GM23338 (cell line): ENCODE measurements at regions not wholly inside any gene's neighbourhood (a gene's known extent, or its start where the extent isn't known, plus 50 kb on each side); places are given as distances from the start of the nearest gene placed in this dataset.

Source experiments
- ATAC-seq: fragments of 200-7000 bp; cut with Tn5 transposase; 3 replicates; pipeline ENCODE4 v1.9.1; 2020
- DNase-seq: peaks from one replicate; pipeline ENCODE4 v3.0.0-alpha.2; 2015; ENCODE audit warnings: low spot score
- H2AFZ ChIP-seq: fragments of 200-600 bp; sonication (generic); 2 replicates; pipeline ENCODE4 v1.8.0; 2016; ENCODE audit warnings: antibody characterized with exemption, mild to moderate bottlenecking, moderate library complexity
- H3F3A ChIP-seq: fragments of 200-600 bp; sonication (generic); replicated peaks from 2 replicates; pipeline ENCODE4 v1.8.0; 2017; ENCODE audit warnings: antibody characterized with exemption, mixed run types, low read depth
- H3K27ac ChIP-seq: fragments of 200-600 bp; sonication (generic); 2 replicates; pipeline ENCODE4 v1.6.1; 2016; ENCODE audit warnings: low read depth
- H3K27me3 ChIP-seq: fragments of 200-600 bp; sonication (generic); 2 replicates; pipeline ENCODE4 v1.8.0; 2016; ENCODE audit warnings: mild to moderate bottlenecking, mixed run types, moderate library complexity; ENCODE audit not compliant: insufficient read depth
- H3K36me3 ChIP-seq: fragments of 200-600 bp; sonication (generic); 2 replicates; pipeline ENCODE4 v1.8.0; 2016; ENCODE audit warnings: mild to moderate bottlenecking; ENCODE audit not compliant: insufficient read depth
- H3K4me1 ChIP-seq: fragments of 200-600 bp; sonication (generic); 2 replicates; pipeline ENCODE4 v1.8.0; 2016; ENCODE audit warnings: mild to moderate bottlenecking, moderate library complexity; ENCODE audit not compliant: insufficient read depth
- H3K4me2 ChIP-seq: fragments of 200-600 bp; sonication (generic); 2 replicates; pipeline ENCODE4 v1.7.1; 2017; ENCODE audit warnings: mixed run types
- H3K4me3 ChIP-seq: fragments of 200-600 bp; sonication (generic); 2 replicates; pipeline ENCODE4 v1.6.1; 2016; ENCODE audit warnings: mixed run types
- H3K79me2 ChIP-seq: fragments of 200-600 bp; sonication (generic); replicated peaks from 2 replicates; pipeline ENCODE4 v1.8.0; 2017; ENCODE audit warnings: mild to moderate bottlenecking; ENCODE audit not compliant: insufficient read depth
- H3K9me2 ChIP-seq: fragments of 200-600 bp; sonication (generic); 2 replicates; pipeline ENCODE4 v1.8.0; 2017; ENCODE audit not compliant: insufficient read depth
- H4K20me1 ChIP-seq: fragments of 200-600 bp; sonication (generic); replicated peaks from 2 replicates; pipeline ENCODE4 v1.8.0; 2017; ENCODE audit warnings: mild to moderate bottlenecking; ENCODE audit not compliant: insufficient read depth
- H3K27ac Mint-ChIP-seq: 2 replicates; pipeline ENCODE4 v1.8.0; 2020; ENCODE audit warnings: inconsistent platforms, mild to moderate bottlenecking, moderate library complexity, mixed read lengths
- H3K27me3 Mint-ChIP-seq: 3 replicates; pipeline ENCODE4 v1.8.0; 2022; ENCODE audit warnings: low read depth, mild to moderate bottlenecking, moderate library complexity, mixed read lengths, inconsistent platforms; ENCODE audit not compliant: insufficient read depth, poor library complexity
- H3K36me3 Mint-ChIP-seq: 3 replicates; pipeline ENCODE4 v1.8.0; 2021; ENCODE audit warnings: low read depth, mild to moderate bottlenecking, inconsistent platforms, moderate library complexity, mixed read lengths
- H3K4me1 Mint-ChIP-seq: 3 replicates; pipeline ENCODE4 v1.8.0; 2020; ENCODE audit warnings: mild to moderate bottlenecking, inconsistent platforms, mixed read lengths
- H3K4me3 Mint-ChIP-seq: 3 replicates; pipeline ENCODE4 v1.8.0; 2021; ENCODE audit warnings: moderate library complexity, mild to moderate bottlenecking, inconsistent platforms, mixed read lengths
- H3K9me3 Mint-ChIP-seq: 3 replicates; pipeline ENCODE4 v1.8.0; 2020; ENCODE audit warnings: moderate library complexity, mild to moderate bottlenecking, inconsistent platforms, mixed read lengths
- JUNB ChIP-seq: IDR thresholded peaks from one replicate; pipeline ENCODE4 v1.6.1; 2016; ENCODE audit warnings: antibody characterized with exemption; ENCODE audit not compliant: unreplicated experiment
- NANOG ChIP-seq: IDR thresholded peaks from 2 replicates; pipeline ENCODE4 v1.6.1; 2016; ENCODE audit warnings: antibody characterized with exemption, borderline replicate concordance
- POLR2AphosphoS5 ChIP-seq: IDR thresholded peaks from 2 replicates; pipeline ENCODE4 v1.6.1; 2016; ENCODE audit warnings: antibody characterized with exemption, low read depth
- ZNF331 ChIP-seq: fragments of 250-450 bp; sonication (Bioruptor Pico); IDR thresholded peaks from 2 replicates; pipeline ENCODE4 v1.5.0; 2020; ENCODE audit warnings: low read depth, mild to moderate bottlenecking, moderate library complexity
- ZNF462 ChIP-seq: fragments of 250-450 bp; sonication (Bioruptor Pico); IDR thresholded peaks from 2 replicates; pipeline ENCODE4 v1.5.0; 2020; ENCODE audit warnings: mild to moderate bottlenecking, moderate library complexity
- TF ChIP-seq, protein P1 (sequence below): IDR thresholded peaks from one replicate; pipeline ENCODE4 v1.6.1; 2018; ENCODE audit warnings: antibody characterized with exemption; ENCODE audit not compliant: unreplicated experiment
- TF ChIP-seq, protein P2 (sequence below), 2 experiments: fragments of 200-600 bp in 1 of 2; sonication (generic) in 1 of 2; conservative IDR thresholded peaks; 2 replicates each; pipeline versions ENCODE4 v1.5.1 to v1.6.1; 2016 to 2017; ENCODE audit warnings: antibody characterized with exemption in 2 of 2, low read depth in 2 of 2, mild to moderate bottlenecking in 2 of 2, moderate library complexity in 1 of 2

GRCh38 chr18:53601344-53601743, 623.1 kb downstream of the MBD2 start:
- Histone ChIP-seq H4K20me1 (no peaks in the 10 kb centered on the region), H3K4me3 (no peak overlapping the region), H3K36me3 (no peaks in the 10 kb centered on the region), H3K79me2 (no peaks in the 10 kb centered on the region), H3K4me2 (no peak overlapping the region), H3K9me2 (no peaks in the 10 kb centered on the region), H2AFZ (no peak overlapping the region; the same call in 1 of the 2 replicates), H3F3A (no peaks in the 10 kb centered on the region), H3K27me3 (no peaks in the 10 kb centered on the region), H3K4me1 (no peaks in the 10 kb centered on the region), H3K27ac (no peak overlapping the region)
- DNase-seq (no peak), ATAC-seq (no peak)
- Mint-ChIP-seq H3K27me3 (no peaks in the 10 kb centered on the region), H3K36me3 (no peaks in the 10 kb centered on the region), H3K4me1 (no peaks in the 10 kb centered on the region), H3K4me3 (no peak overlapping the region), H3K27ac (no peak overlapping the region), H3K9me3 (no peaks in the 10 kb centered on the region)
- no peak for TF ChIP-seq JUNB
- no peak for TF ChIP-seq NANOG
- no peak for TF ChIP-seq POLR2AphosphoS5
- TF ChIP-seq, protein P1, sequence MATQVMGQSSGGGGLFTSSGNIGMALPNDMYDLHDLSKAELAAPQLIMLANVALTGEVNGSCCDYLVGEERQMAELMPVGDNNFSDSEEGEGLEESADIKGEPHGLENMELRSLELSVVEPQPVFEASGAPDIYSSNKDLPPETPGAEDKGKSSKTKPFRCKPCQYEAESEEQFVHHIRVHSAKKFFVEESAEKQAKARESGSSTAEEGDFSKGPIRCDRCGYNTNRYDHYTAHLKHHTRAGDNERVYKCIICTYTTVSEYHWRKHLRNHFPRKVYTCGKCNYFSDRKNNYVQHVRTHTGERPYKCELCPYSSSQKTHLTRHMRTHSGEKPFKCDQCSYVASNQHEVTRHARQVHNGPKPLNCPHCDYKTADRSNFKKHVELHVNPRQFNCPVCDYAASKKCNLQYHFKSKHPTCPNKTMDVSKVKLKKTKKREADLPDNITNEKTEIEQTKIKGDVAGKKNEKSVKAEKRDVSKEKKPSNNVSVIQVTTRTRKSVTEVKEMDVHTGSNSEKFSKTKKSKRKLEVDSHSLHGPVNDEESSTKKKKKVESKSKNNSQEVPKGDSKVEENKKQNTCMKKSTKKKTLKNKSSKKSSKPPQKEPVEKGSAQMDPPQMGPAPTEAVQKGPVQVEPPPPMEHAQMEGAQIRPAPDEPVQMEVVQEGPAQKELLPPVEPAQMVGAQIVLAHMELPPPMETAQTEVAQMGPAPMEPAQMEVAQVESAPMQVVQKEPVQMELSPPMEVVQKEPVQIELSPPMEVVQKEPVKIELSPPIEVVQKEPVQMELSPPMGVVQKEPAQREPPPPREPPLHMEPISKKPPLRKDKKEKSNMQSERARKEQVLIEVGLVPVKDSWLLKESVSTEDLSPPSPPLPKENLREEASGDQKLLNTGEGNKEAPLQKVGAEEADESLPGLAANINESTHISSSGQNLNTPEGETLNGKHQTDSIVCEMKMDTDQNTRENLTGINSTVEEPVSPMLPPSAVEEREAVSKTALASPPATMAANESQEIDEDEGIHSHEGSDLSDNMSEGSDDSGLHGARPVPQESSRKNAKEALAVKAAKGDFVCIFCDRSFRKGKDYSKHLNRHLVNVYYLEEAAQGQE, result no peak

GRCh38 chr18:53586923-53587322, 637.5 kb downstream of the MBD2 start:
- Histone ChIP-seq H3K4me2 (no peak overlapping the region), H3K4me3 (no peak overlapping the region), H3F3A (no peaks in the 10 kb centered on the region), H3K27ac (no peak overlapping the region), H3K9me2 (peaks cover 11% of the 10 kb centered on the region; the same call in 1 of the 2 replicates), H3K79me2 (no peaks in the 10 kb centered on the region), H4K20me1 (no peaks in the 10 kb centered on the region), H3K4me1 (no peaks in the 10 kb centered on the region), H3K27me3 (no peaks in the 10 kb centered on the region), H2AFZ (no peak overlapping the region), H3K36me3 (no peaks in the 10 kb centered on the region)
- ATAC-seq (no peak), DNase-seq (no peak)
- no peak for TF ChIP-seq POLR2AphosphoS5
- TF ChIP-seq, protein P2, sequence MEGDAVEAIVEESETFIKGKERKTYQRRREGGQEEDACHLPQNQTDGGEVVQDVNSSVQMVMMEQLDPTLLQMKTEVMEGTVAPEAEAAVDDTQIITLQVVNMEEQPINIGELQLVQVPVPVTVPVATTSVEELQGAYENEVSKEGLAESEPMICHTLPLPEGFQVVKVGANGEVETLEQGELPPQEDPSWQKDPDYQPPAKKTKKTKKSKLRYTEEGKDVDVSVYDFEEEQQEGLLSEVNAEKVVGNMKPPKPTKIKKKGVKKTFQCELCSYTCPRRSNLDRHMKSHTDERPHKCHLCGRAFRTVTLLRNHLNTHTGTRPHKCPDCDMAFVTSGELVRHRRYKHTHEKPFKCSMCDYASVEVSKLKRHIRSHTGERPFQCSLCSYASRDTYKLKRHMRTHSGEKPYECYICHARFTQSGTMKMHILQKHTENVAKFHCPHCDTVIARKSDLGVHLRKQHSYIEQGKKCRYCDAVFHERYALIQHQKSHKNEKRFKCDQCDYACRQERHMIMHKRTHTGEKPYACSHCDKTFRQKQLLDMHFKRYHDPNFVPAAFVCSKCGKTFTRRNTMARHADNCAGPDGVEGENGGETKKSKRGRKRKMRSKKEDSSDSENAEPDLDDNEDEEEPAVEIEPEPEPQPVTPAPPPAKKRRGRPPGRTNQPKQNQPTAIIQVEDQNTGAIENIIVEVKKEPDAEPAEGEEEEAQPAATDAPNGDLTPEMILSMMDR (conservative IDR thresholded peaks at IDR 0.05; ENCODE audit: low read depth in 2 of 2), result no peak
- TF ChIP-seq ZNF331 (CRISPR knock-in tag), result no peak
- no peak for TF ChIP-seq ZNF462 (CRISPR knock-in tag)
- peaks cover 11% of the 10 kb centered on the region for H3K9me3 Mint-ChIP-seq
- H3K4me1 Mint-ChIP-seq, result no peaks in the 10 kb centered on the region
- H3K27me3 Mint-ChIP-seq, result peaks cover 1% of the 10 kb centered on the region
- H3K36me3 Mint-ChIP-seq, result peaks cover 2% of the 10 kb centered on the region; the same call in 2 of the 3 replicates
- no peak overlapping the region for H3K27ac Mint-ChIP-seq
- H3K4me3 Mint-ChIP-seq, result no peak overlapping the region
